ENCODE measurements at regions not wholly inside any gene's neighbourhood (a gene's known extent, or its start where the extent isn't known, plus 50 kb on each side); places are given as distances from the start of the nearest gene placed in this dataset.

- H3K4me1 ChIP-seq (ENCODE audit: insufficient read depth, low read length): peaks cover 4% of the 10 kb centered on the region; the same call in 1 of the 2 replicates
- H3K9me3 ChIP-seq (ENCODE audit: insufficient read depth, low read depth, low read length): no peaks in the 10 kb centered on the region
- no peaks in the 10 kb centered on the region for H3K27me3 ChIP-seq (ENCODE audit: insufficient read depth, low read length)
- no peak overlapping the region for H3K27ac ChIP-seq (ENCODE audit: low read length)
- no peak overlapping the region for H3K9ac ChIP-seq (ENCODE audit: low read depth, low read length)
- H3K4me3 ChIP-seq (ENCODE audit: low read length): no peak overlapping the region
- H3K36me3 ChIP-seq (ENCODE audit: insufficient read depth, low read depth, low read length): no peaks in the 10 kb centered on the region
These were observed 450.7 kb upstream of the OPRM1 start for GRCh38 chr6:153588330-153588729.

DNA sequence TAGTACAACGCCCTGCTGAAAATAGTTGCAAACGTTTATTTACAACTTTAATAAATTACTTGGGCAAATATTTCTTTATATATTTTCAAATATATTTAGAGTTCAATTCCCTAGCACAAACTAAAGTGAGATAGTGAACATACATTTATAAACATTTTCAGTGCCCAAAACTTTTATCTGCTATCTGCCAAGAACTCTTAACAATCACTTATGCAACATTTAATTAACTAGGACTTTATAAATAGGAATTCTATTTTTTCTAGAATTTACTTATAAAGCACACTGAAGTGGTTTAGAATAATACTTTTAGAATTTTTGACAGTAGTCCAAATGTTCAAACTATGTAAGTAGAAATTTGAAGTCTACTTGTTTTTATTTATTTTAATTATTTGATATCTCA, 452.6 kb upstream of the RGS17 start:
- H3K4me1 ChIP-seq (ENCODE audit: insufficient read depth, low read length): no peaks in the 10 kb centered on the region
- no peaks in the 10 kb centered on the region for H3K9me3 ChIP-seq (ENCODE audit: insufficient read depth, low read depth, low read length)
- no peaks in the 10 kb centered on the region for H3K27me3 ChIP-seq (ENCODE audit: insufficient read depth, low read length)
- H3K27ac ChIP-seq (ENCODE audit: low read length): no peak overlapping the region
- H3K9ac ChIP-seq (ENCODE audit: low read depth, low read length): no peak overlapping the region
- no peak overlapping the region for H3K4me3 ChIP-seq (ENCODE audit: low read length)
- H3K36me3 ChIP-seq (ENCODE audit: insufficient read depth, low read depth, low read length): no peaks in the 10 kb centered on the region

- no peak overlapping the region for H3K4me3 ChIP-seq (ENCODE audit: low read length)
- no peaks in the 10 kb centered on the region for H3K9me3 ChIP-seq (ENCODE audit: insufficient read depth, low read depth, low read length)
- H3K27me3 ChIP-seq (ENCODE audit: insufficient read depth, low read length): no peaks in the 10 kb centered on the region
- H3K9ac ChIP-seq (ENCODE audit: low read depth, low read length): no peak overlapping the region
- no peak overlapping the region for H3K27ac ChIP-seq (ENCODE audit: low read length)
- no peaks in the 10 kb centered on the region for H3K36me3 ChIP-seq (ENCODE audit: insufficient read depth, low read depth, low read length)
- no peaks in the 10 kb centered on the region for H3K4me1 ChIP-seq (ENCODE audit: insufficient read depth, low read length)
These were observed 449.7 kb upstream of the RGS17 start for GRCh38 chr6:153580776-153581175.

DNA sequence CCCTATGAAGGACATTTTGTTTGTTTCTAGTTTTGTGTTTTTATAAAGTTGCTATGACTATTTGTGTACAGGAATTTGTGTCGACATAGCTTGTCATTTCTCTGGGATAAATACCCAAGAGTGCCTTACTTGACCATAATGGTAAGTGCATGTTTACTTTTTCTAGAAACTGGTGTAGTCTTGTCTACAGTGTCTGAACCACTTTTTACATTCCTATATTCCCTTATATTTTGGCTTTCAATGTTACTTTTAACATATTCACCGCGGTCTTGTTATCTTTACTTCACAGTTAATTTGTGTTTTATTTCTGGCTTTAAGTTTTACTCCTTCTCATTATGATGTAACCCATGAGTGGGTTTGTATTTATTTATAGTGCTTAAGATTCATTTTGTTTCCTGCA, 444.4 kb upstream of the RGS17 start:
- Histone ChIP-seq H3K27ac (ENCODE audit: low read length) (no peak overlapping the region), H3K27me3 (ENCODE audit: insufficient read depth, low read length) (no peaks in the 10 kb centered on the region), H3K4me1 (ENCODE audit: insufficient read depth, low read length) (no peaks in the 10 kb centered on the region), H3K9ac (ENCODE audit: low read depth, low read length) (no peak overlapping the region), H3K4me3 (ENCODE audit: low read length) (no peak overlapping the region), H3K36me3 (ENCODE audit: insufficient read depth, low read depth, low read length) (no peaks in the 10 kb centered on the region), H3K9me3 (ENCODE audit: insufficient read depth, low read depth, low read length) (no peaks in the 10 kb centered on the region)

DNA sequence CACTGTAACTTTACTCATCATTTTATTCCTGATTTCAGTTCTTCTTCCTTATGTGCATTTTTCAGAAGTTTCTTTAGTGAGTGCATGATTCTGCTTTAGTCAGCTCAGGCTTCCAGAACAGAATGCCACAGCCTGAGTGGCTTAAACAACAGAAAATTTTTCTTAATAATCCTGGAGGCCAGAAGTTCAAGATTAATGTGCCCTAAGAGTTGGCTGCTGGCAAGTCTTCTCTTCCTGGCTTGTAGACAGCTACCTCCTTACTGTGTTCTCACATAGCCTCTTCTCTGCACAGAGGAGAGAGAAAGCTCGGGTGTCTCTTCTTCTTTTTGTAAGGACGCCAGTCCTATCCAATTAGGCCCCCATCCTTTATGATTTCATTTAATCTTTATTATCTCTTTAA, 443.1 kb upstream of the RGS17 start:
- no peaks in the 10 kb centered on the region for H3K27me3 ChIP-seq (ENCODE audit: insufficient read depth, low read length)
- no peaks in the 10 kb centered on the region for H3K4me1 ChIP-seq (ENCODE audit: insufficient read depth, low read length)
- no peak overlapping the region for H3K27ac ChIP-seq (ENCODE audit: low read length)
- H3K9ac ChIP-seq (ENCODE audit: low read depth, low read length): no peak overlapping the region
- H3K9me3 ChIP-seq (ENCODE audit: insufficient read depth, low read depth, low read length): no peaks in the 10 kb centered on the region
- no peak overlapping the region for H3K4me3 ChIP-seq (ENCODE audit: low read length)
- no peaks in the 10 kb centered on the region for H3K36me3 ChIP-seq (ENCODE audit: insufficient read depth, low read depth, low read length)

DNA sequence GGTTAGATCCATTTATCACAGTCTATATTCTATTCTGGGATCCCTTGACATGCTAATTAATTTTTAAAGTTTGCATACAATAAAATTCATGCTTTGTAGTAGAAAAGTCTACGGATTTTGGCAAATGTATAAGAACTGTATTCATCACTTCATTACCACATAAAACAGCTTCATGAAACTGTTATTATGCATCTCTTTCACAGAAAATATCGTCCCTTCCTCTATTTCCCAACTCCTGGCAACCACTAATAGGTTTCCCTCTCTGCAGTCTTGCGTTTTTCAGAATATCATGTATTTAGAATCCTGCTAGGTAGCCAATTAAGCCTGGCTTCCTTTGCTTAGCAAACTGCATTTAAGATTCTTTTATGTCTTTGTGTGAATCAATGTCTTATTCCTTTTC, 441.3 kb upstream of the RGS17 start:
- H3K27me3 ChIP-seq (ENCODE audit: insufficient read depth, low read length): no peaks in the 10 kb centered on the region
- H3K4me1 ChIP-seq (ENCODE audit: insufficient read depth, low read length): no peaks in the 10 kb centered on the region
- H3K4me3 ChIP-seq (ENCODE audit: low read length): no peak overlapping the region
- H3K9me3 ChIP-seq (ENCODE audit: insufficient read depth, low read depth, low read length): no peaks in the 10 kb centered on the region
- no peaks in the 10 kb centered on the region for H3K36me3 ChIP-seq (ENCODE audit: insufficient read depth, low read depth, low read length)
- no peak overlapping the region for H3K9ac ChIP-seq (ENCODE audit: low read depth, low read length)
- no peak overlapping the region for H3K27ac ChIP-seq (ENCODE audit: low read length)

DNA sequence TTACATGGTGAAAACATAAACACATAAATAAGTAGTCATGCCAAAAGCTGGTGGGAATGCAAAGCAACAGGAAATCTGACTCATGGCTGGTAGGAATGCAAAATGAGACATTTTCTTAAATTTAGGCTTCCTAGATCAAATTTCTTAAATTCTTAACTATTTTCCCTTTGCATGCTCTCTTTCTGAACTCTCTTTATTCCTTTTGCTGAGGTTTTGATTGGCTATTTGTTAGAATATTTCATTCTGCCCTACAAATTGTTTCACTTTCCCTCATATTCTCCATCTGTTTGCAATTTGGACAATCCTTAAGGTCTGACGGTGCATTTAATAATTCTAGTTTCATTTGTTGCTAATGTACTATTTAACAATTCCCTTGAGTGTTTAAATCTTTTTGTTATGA, 437.5 kb upstream of the RGS17 start:
- Histone ChIP-seq H3K4me3 (ENCODE audit: low read length) (no peak overlapping the region), H3K27ac (ENCODE audit: low read length) (no peak overlapping the region), H3K9ac (ENCODE audit: low read depth, low read length) (no peak overlapping the region)

DNA sequence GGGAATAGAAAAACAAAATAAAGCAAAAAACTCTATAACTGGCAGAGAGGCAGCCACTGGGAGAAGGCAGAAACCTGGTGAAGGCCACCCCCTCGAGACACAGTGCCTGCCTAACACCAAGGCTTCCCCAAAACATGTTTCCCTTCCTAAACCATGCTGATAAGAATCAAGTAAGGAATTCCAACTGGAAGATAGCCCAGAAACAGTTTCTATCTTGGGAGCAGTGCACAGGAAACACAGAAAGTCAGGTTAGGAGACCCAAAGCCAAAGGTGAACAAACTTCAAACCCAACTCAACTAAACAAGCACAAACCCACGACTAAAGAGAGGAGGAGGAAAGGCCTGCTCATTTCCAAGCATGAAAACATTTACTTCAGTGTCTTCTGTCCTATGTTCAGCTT, 433.7 kb upstream of the RGS17 start:
- H3K9me3 ChIP-seq (ENCODE audit: insufficient read depth, low read depth, low read length): no peaks in the 10 kb centered on the region
- no peaks in the 10 kb centered on the region for H3K4me1 ChIP-seq (ENCODE audit: insufficient read depth, low read length)
- H3K27ac ChIP-seq (ENCODE audit: low read length): no peak overlapping the region
- H3K9ac ChIP-seq (ENCODE audit: low read depth, low read length): no peak overlapping the region
- H3K27me3 ChIP-seq (ENCODE audit: insufficient read depth, low read length): no peaks in the 10 kb centered on the region
- H3K4me3 ChIP-seq (ENCODE audit: low read length): no peak overlapping the region
- no peaks in the 10 kb centered on the region for H3K36me3 ChIP-seq (ENCODE audit: insufficient read depth, low read depth, low read length)

More for the DNA sequence above, 437.5 kb upstream of the RGS17 start:
- no peaks in the 10 kb centered on the region for H3K4me1 ChIP-seq (ENCODE audit: insufficient read depth, low read length)
- H3K9me3 ChIP-seq (ENCODE audit: insufficient read depth, low read depth, low read length): no peaks in the 10 kb centered on the region
- no peaks in the 10 kb centered on the region for H3K27me3 ChIP-seq (ENCODE audit: insufficient read depth, low read length)
- H3K36me3 ChIP-seq (ENCODE audit: insufficient read depth, low read depth, low read length): no peaks in the 10 kb centered on the region

GRCh38 chr6:153563001-153563400, 431.9 kb upstream of the RGS17 start:
- Histone ChIP-seq H3K9ac (ENCODE audit: low read depth, low read length) (no peak overlapping the region), H3K9me3 (ENCODE audit: insufficient read depth, low read depth, low read length) (no peaks in the 10 kb centered on the region), H3K4me1 (ENCODE audit: insufficient read depth, low read length) (no peaks in the 10 kb centered on the region), H3K27me3 (ENCODE audit: insufficient read depth, low read length) (no peaks in the 10 kb centered on the region), H3K36me3 (ENCODE audit: insufficient read depth, low read depth, low read length) (no peaks in the 10 kb centered on the region), H3K27ac (ENCODE audit: low read length) (no peak overlapping the region), H3K4me3 (ENCODE audit: low read length) (no peak overlapping the region)

DNA sequence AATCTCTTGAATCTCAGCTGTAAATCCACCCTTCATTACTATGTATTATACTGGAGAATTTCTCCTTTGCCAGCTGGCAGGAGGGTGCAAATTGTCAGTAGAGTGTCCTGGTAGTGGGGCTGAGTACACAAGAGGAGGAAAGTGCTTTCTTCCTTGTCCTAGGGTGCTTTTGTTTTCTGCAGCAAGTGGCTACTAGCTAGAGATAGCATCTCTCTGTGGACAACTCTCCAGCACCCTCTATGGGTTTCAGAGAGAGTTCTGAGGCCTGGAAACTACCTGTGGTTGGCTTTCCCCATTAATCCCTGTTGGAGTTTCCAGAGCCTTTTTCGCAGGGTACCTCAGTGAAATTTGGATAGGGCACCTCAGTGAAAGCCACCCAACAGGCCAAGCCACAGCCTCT, 422.5 kb upstream of the RGS17 start:
- Histone ChIP-seq H3K9ac (ENCODE audit: low read depth, low read length) (no peak overlapping the region), H3K27me3 (ENCODE audit: insufficient read depth, low read length) (no peaks in the 10 kb centered on the region), H3K27ac (ENCODE audit: low read length) (no peak overlapping the region), H3K9me3 (ENCODE audit: insufficient read depth, low read depth, low read length) (no peaks in the 10 kb centered on the region), H3K4me3 (ENCODE audit: low read length) (no peak overlapping the region), H3K36me3 (ENCODE audit: insufficient read depth, low read depth, low read length) (no peaks in the 10 kb centered on the region), H3K4me1 (ENCODE audit: insufficient read depth, low read length) (no peaks in the 10 kb centered on the region)

- H3K27ac ChIP-seq (ENCODE audit: low read length): no peak overlapping the region
- H3K4me3 ChIP-seq (ENCODE audit: low read length): no peak overlapping the region
- H3K4me1 ChIP-seq (ENCODE audit: insufficient read depth, low read length): no peaks in the 10 kb centered on the region
- H3K36me3 ChIP-seq (ENCODE audit: insufficient read depth, low read depth, low read length): no peaks in the 10 kb centered on the region
- H3K27me3 ChIP-seq (ENCODE audit: insufficient read depth, low read length): no peaks in the 10 kb centered on the region
- no peak overlapping the region for H3K9ac ChIP-seq (ENCODE audit: low read depth, low read length)
- peaks cover 5% of the 10 kb centered on the region; the same call in 1 of the 2 replicates for H3K9me3 ChIP-seq (ENCODE audit: insufficient read depth, low read depth, low read length)
These were observed 408.5 kb upstream of the RGS17 start for GRCh38 chr6:153539602-153540001.

DNA sequence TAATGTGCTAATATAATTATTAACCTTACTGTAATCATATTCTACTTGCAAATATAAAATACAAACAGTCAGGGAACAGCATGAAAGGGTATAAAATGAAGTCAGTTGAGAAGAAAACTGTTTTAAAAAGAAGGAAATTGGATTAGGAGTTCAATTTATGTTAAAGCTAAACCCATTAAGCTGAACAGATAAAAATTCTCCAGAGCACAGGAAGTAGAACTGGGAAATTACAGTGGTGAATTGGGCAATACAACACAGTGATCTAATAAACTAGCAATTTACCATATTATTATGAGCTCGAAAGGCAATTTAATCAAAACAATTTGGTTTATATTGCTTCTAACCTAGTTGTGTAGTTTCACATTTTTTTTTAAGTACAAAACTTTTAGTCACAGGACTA, 407.4 kb upstream of the RGS17 start:
- no peak overlapping the region for H3K27ac ChIP-seq (ENCODE audit: low read length)
- no peak overlapping the region for H3K9ac ChIP-seq (ENCODE audit: low read depth, low read length)
- H3K27me3 ChIP-seq (ENCODE audit: insufficient read depth, low read length): no peaks in the 10 kb centered on the region
- no peaks in the 10 kb centered on the region for H3K4me1 ChIP-seq (ENCODE audit: insufficient read depth, low read length)
- H3K9me3 ChIP-seq (ENCODE audit: insufficient read depth, low read depth, low read length): peaks cover 2% of the 10 kb centered on the region; the same call in 1 of the 2 replicates
- no peak overlapping the region for H3K4me3 ChIP-seq (ENCODE audit: low read length)
- H3K36me3 ChIP-seq (ENCODE audit: insufficient read depth, low read depth, low read length): no peaks in the 10 kb centered on the region

GRCh38 chr6:153537422-153537821, 406.3 kb upstream of the RGS17 start:
- Histone ChIP-seq H3K27ac (ENCODE audit: low read length) (no peak overlapping the region), H3K9ac (ENCODE audit: low read depth, low read length) (no peak overlapping the region), H3K9me3 (ENCODE audit: insufficient read depth, low read depth, low read length) (no peaks in the 10 kb centered on the region), H3K27me3 (ENCODE audit: insufficient read depth, low read length) (no peaks in the 10 kb centered on the region), H3K36me3 (ENCODE audit: insufficient read depth, low read depth, low read length) (no peaks in the 10 kb centered on the region), H3K4me3 (ENCODE audit: low read length) (no peak overlapping the region), H3K4me1 (ENCODE audit: insufficient read depth, low read length) (no peaks in the 10 kb centered on the region)

All from iPS-20b (cell line).